ENCODE measurements at regions not wholly inside any gene's neighbourhood (a gene's known extent, or its start where the extent isn't known, plus 50 kb on each side); places are given as distances from the start of the nearest gene placed in this dataset.
"Not testable (repeated sequence)": the region's sequence is repeated elsewhere in the genome, so short reads cannot be mapped to it uniquely, and the experiment has no call there.

GRCh38 chr10:6788231-6788630 is 208.2 kb upstream of the PRKCQ start:
- Histone ChIP-seq H3K4me1 (peaks cover 0 to 14% (median 0%) of the 10 kb centered on the region in 3 donors), H3K27ac (no peak overlapping the region), H3K9me3 (no peaks in the 10 kb centered on the region), H3K27me3 (peaks cover 0 to 23% (median 0%) of the 10 kb centered on the region in 4 donors), H3K36me3 (no peaks in the 10 kb centered on the region), H3K4me3 (no peak overlapping the region)
- intact Hi-C loops (cut with DNase I): no loop called here
- TF ChIP-seq POLR2A (IDR thresholded peaks at IDR 0.05): no peak
- no peak for TF ChIP-seq CTCF (IDR thresholded peaks at IDR 0.05)
- no peak for DNase-seq
- WGBS, 2 donors: 70 to 83% methylated on average over 5 of the region's 5 CpGs

DNA sequence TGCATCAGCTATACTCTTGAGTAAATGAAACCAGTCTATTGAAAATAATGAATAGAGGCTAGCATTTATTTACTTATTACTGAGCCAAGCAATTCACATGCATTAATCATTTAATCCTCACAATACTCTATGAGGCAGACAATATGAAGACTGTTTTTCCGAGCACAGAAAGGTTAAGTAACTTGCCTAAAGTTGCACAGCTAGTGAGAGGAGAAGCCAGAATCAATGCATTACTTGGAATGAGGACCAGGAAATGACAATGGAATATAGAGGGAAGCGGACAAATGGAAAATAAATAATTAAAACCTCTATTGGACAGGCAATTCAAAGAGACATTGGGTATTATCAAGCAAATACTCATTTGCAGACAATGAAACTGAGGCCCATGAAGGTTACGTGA is 207.6 kb upstream of the PRKCQ start:
- H3K36me3 ChIP-seq: no peaks in the 10 kb centered on the region
- TF ChIP-seq POLR2A (IDR thresholded peaks at IDR 0.05) (no peak), CTCF (IDR thresholded peaks at IDR 0.05) (no peak)
- no peaks in the 10 kb centered on the region for H3K9me3 ChIP-seq
- no peak for DNase-seq
- no peak overlapping the region for H3K4me3 ChIP-seq
- intact Hi-C loops (cut with DNase I): no loop called here
- peaks cover 0 to 14% (median 0%) of the 10 kb centered on the region in 3 donors for H3K4me1 ChIP-seq
- no peak overlapping the region for H3K27ac ChIP-seq
- WGBS, 2 donors: 85 to 86% methylated on average over 3 of the region's 3 CpGs
- H3K27me3 ChIP-seq: peaks cover 0 to 23% (median 0%) of the 10 kb centered on the region in 4 donors

DNA sequence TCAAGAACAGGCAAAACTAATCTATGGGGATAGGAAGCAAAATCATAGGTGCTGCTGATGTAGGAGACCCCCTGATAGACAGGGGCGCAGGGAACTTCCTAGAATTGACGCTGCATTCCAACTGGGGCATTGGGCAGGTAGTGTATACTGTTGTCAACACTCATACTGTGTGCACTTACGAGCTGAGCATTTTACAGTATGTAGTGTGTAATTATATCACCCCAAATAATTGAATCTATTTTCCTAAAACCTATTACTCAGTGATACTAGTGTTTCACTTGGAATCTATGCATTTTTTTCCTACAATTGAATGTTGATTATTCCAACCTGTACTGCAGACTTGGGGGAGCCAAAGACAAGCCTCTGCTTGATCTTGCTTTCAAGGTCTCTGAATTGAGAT is 207.0 kb upstream of the PRKCQ start:
- TF ChIP-seq POLR2A (IDR thresholded peaks at IDR 0.05): no peak
- TF ChIP-seq CTCF (IDR thresholded peaks at IDR 0.05): no peak
- Histone ChIP-seq H3K27me3 (peaks cover 0 to 23% (median 0%) of the 10 kb centered on the region in 4 donors), H3K4me3 (no peak overlapping the region), H3K9me3 (no peaks in the 10 kb centered on the region), H3K36me3 (no peaks in the 10 kb centered on the region), H3K27ac (no peak overlapping the region), H3K4me1 (peaks cover 0 to 14% (median 0%) of the 10 kb centered on the region in 3 donors)
- intact Hi-C loops (cut with DNase I): no loop called here
- WGBS, 2 donors: 48 to 60% methylated on average over 3 of the region's 3 CpGs
- DNase-seq: no peak

- Histone ChIP-seq H3K27me3 (peaks cover 0 to 23% (median 0%) of the 10 kb centered on the region in 4 donors), H3K4me1 (peaks cover 0 to 14% (median 0%) of the 10 kb centered on the region in 3 donors), H3K9me3 (no peaks in the 10 kb centered on the region), H3K27ac (no peak overlapping the region), H3K4me3 (peak overlapping the region in 1 of 4 donors; percentile 2), H3K36me3 (no peaks in the 10 kb centered on the region)
- no peak for TF ChIP-seq POLR2A (IDR thresholded peaks at IDR 0.05)
- peak in 5 of 6 experiments; percentile 7 to 45 (median 27) for TF ChIP-seq CTCF (IDR thresholded peaks at IDR 0.05)
- WGBS, 2 donors: 26 to 30% methylated on average over 10 of the region's 10 CpGs
- DNase-seq: no peak
- intact Hi-C loops (cut with DNase I): no loop called here
Measured at GRCh38 chr10:6786579-6787031, 206.5 kb upstream of the PRKCQ start.

DNA sequence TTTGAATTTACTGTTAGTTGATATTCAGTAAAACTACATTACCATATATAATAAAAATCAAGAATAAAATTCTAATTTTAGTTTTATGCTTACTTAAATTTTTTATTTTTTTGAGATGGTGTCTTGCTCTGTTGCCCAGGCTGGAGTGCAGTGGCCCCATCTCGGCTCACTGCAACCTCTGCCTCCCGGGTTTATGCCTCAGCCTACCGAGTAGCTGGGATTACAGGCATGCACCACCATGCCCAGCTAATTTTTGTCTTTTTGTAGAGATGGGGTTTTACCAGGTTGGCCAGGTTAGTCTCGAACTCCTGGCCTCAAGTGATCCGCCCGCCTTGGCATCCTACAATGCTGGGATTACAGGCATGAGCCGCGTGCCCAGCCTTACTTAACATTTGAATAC is 204.4 kb upstream of the PRKCQ start:
- H3K4me1 ChIP-seq: peaks cover 0 to 14% (median 0%) of the 10 kb centered on the region in 3 donors
- WGBS, 2 donors: 76 to 80% methylated on average over 8 of the region's 8 CpGs
- H3K9me3 ChIP-seq; H3K27me3 ChIP-seq; H3K4me3 ChIP-seq; intact Hi-C loops (cut with DNase I); H3K27ac ChIP-seq; DNase-seq; H3K36me3 ChIP-seq: not testable (repeated sequence)

- no peak for TF ChIP-seq CTCF (IDR thresholded peaks at IDR 0.05)
- TF ChIP-seq POLR2A (IDR thresholded peaks at IDR 0.05): no peak
- no peak overlapping the region for H3K27ac ChIP-seq
- peaks cover 0 to 9% (median 0%) of the 10 kb centered on the region in 4 donors for H3K27me3 ChIP-seq
- no peaks in the 10 kb centered on the region for H3K9me3 ChIP-seq
- H3K4me1 ChIP-seq: peaks cover 0 to 22% (median 0%) of the 10 kb centered on the region in 3 donors
- no peak for DNase-seq
- no peak overlapping the region for H3K4me3 ChIP-seq
- no peaks in the 10 kb centered on the region for H3K36me3 ChIP-seq
- intact Hi-C loops (cut with DNase I): no loop called here
- WGBS, 2 donors: 85 to 93% methylated on average over 1 of the region's 1 CpG
Measured at GRCh38 chr10:6783471-6783870, 203.4 kb upstream of the PRKCQ start.

Measured in esophagus squamous epithelium (tissue), 5 donors.